ENCODE measurements at regions not wholly inside any gene's neighbourhood (a gene's known extent, or its start where the extent isn't known, plus 50 kb on each side); places are given as distances from the start of the nearest gene placed in this dataset.

DNA sequence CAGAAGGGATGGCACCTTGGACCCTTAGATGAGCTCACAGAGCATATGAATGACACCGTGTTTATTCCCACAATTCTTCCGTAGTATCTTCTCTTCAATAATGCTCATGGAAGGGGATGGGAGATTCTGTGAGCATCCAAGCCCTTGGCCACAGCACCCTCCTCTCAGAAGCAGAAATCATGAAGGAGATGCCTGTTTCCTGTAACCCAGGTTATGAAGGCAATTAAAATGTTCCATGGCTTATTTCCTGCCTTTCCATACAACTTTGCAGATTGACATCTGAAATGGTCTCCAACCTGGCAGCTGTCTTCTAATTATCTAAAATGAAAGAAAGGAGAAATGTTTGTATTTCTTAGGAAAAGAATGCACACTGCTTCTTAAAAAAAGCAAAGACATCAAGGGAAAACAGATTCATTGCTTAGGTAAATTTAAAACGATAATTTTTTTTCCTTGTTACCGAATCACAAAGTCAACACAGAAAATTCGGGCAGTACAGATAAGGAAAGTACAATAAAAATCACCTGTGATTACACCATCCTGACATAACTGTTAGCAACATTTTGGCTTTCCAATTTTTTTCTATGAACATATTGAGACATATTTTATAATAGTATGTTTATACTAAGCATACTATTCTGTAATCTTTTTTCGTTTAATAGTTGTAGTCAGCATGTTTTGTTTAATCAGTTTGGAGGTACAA is 128.5 kb downstream of the SQOR start:
- TF ChIP-seq, protein P1, sequence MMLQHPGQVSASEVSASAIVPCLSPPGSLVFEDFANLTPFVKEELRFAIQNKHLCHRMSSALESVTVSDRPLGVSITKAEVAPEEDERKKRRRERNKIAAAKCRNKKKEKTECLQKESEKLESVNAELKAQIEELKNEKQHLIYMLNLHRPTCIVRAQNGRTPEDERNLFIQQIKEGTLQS (CRISPR knock-in tag; conservative IDR thresholded peaks at IDR 0.05): no peak
- TF ChIP-seq, protein P2, sequence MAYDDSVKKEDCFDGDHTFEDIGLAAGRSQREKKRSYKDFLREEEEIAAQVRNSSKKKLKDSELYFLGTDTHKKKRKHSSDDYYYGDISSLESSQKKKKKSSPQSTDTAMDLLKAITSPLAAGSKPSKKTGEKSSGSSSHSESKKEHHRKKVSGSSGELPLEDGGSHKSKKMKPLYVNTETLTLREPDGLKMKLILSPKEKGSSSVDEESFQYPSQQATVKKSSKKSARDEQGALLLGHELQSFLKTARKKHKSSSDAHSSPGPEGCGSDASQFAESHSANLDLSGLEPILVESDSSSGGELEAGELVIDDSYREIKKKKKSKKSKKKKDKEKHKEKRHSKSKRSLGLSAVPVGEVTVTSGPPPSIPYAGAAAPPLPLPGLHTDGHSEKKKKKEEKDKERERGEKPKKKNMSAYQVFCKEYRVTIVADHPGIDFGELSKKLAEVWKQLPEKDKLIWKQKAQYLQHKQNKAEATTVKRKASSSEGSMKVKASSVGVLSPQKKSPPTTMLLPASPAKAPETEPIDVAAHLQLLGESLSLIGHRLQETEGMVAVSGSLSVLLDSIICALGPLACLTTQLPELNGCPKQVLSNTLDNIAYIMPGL (CRISPR knock-in tag; IDR thresholded peaks at IDR 0.05): no peak
- TF ChIP-seq FOXJ3 (CRISPR knock-in tag; IDR thresholded peaks at IDR 0.05; ENCODE audit: borderline replicate concordance): no peak
- no peak for TF ChIP-seq ZNF121 (CRISPR knock-in tag; IDR thresholded peaks at IDR 0.05)
- TF ChIP-seq CTCF (IDR thresholded peaks at IDR 0.05): no peak
- no peak for TF ChIP-seq ZNF317 (CRISPR knock-in tag; IDR thresholded peaks at IDR 0.05; ENCODE audit: borderline replicate concordance, low read depth)
- no peak for TF ChIP-seq CREB1 (CRISPR knock-in tag; IDR thresholded peaks at IDR 0.05)
- TF ChIP-seq TEAD4 (CRISPR knock-in tag; IDR thresholded peaks at IDR 0.05): no peak
- no peak for TF ChIP-seq ELF4 (CRISPR knock-in tag; IDR thresholded peaks at IDR 0.05; ENCODE audit: low read depth)
- no peak for TF ChIP-seq GABPB1 (CRISPR knock-in tag; IDR thresholded peaks at IDR 0.05)
- no peak for TF ChIP-seq RELA (CRISPR knock-in tag; IDR thresholded peaks at IDR 0.05; ENCODE audit: borderline replicate concordance)
- TF ChIP-seq NFYB (CRISPR knock-in tag; conservative IDR thresholded peaks at IDR 0.05; ENCODE audit: low read depth): no peak
- TF ChIP-seq, protein P3, sequence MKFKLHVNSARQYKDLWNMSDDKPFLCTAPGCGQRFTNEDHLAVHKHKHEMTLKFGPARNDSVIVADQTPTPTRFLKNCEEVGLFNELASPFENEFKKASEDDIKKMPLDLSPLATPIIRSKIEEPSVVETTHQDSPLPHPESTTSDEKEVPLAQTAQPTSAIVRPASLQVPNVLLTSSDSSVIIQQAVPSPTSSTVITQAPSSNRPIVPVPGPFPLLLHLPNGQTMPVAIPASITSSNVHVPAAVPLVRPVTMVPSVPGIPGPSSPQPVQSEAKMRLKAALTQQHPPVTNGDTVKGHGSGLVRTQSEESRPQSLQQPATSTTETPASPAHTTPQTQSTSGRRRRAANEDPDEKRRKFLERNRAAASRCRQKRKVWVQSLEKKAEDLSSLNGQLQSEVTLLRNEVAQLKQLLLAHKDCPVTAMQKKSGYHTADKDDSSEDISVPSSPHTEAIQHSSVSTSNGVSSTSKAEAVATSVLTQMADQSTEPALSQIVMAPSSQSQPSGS (CRISPR knock-in tag; IDR thresholded peaks at IDR 0.05; ENCODE audit: borderline replicate concordance, low read depth): no peak
- no peak for TF ChIP-seq CBFB (CRISPR knock-in tag; IDR thresholded peaks at IDR 0.05; ENCODE audit: low read depth)

Data from WTC11 (cell line).